ENCODE measurements at regions not wholly inside any gene's neighbourhood (a gene's known extent, or its start where the extent isn't known, plus 50 kb on each side); places are given as distances from the start of the nearest gene placed in this dataset.

DNA sequence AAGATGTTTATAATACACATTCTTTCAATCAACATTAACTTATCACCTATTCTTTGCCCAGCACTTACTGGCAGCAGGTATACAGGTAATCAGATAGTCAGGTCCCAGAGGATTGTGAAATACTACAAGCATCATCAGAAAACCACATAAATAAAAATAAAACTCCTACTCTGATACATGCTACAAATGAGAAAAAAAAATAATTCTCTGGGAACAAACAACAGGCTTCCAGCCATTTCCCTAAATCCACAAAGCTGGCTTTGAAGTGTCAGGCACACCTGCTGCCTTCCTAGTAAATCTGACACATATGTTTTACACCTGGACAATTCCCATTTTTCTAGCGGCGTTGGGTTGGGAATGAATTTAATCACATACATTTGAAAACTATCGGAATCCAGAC, 384.5 kb upstream of the CDH4 start:
- no peaks in the 10 kb centered on the region for H3K36me3 ChIP-seq
- TF ChIP-seq CTCF (IDR thresholded peaks at IDR 0.05) = no peak
- no peak overlapping the region for H3K27ac ChIP-seq
- no peaks in the 10 kb centered on the region for H3K4me1 ChIP-seq (ENCODE audit: control insufficient read depth in 1 of 2, insufficient read depth in 1 of 2, low read depth in 1 of 2, low read length in 1 of 2)
- H3K27me3 ChIP-seq = no peaks in the 10 kb centered on the region
- no peak overlapping the region for H3K4me3 ChIP-seq (ENCODE audit: low read depth in 1 of 2, low read length in 1 of 2)
- H3K9me3 ChIP-seq = no peaks in the 10 kb centered on the region

DNA sequence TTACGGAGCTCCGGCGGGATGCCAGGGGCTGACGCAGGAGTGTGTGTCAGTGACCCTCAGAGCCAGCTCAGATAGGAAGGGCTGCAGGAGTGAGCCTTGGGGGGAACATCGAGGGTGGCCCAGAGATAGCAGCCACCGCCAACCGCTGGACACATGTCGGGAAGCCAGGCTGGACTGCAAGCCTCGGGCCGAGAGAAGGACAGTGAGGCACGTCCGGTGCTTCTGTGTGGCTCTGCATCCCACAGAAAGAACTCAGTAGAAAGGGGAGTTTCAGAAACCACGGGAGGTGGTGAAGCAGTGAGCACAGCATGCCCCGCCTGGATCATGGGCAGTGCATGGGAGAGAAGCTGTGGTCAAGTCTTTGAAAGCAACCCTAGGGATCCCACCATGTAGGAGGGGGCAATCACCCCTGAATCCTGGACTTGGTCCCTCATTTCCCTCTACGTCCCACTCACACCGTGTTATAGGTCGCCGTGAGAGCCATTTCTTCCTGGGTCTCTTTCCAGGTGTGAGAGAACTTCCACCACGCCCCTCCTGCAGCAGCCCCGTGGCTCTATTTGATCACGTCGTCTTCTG, 383.7 kb upstream of the CDH4 start:
- no peaks in the 10 kb centered on the region for H3K36me3 ChIP-seq
- H3K4me3 ChIP-seq (ENCODE audit: low read depth in 1 of 2, low read length in 1 of 2) = no peak overlapping the region
- no peaks in the 10 kb centered on the region for H3K27me3 ChIP-seq
- H3K9me3 ChIP-seq = no peaks in the 10 kb centered on the region
- no peaks in the 10 kb centered on the region for H3K4me1 ChIP-seq (ENCODE audit: control insufficient read depth in 1 of 2, insufficient read depth in 1 of 2, low read depth in 1 of 2, low read length in 1 of 2)
- H3K27ac ChIP-seq = no peak overlapping the region
- TF ChIP-seq CTCF (IDR thresholded peaks at IDR 0.05) = no peak

DNA sequence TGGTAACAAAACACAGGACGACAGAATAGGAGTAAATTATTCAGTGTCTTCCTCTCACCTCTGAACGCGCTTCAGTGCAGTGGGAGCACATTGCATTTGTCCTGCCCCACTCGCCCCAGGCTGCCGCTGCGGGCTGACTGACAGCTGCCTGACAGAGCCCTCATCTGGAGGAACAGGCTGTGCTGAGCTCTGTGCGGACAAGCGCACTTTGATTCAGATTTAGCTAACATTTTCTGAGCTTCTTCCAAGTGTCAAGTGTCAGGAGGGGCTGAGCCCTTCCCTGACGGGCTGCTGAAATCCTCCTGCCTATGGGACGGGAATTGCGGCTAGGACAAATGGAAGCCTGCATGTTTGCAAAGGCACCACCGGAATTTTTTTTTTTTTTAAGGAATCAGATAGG, 383.0 kb upstream of the CDH4 start:
- no peaks in the 10 kb centered on the region for H3K9me3 ChIP-seq
- no peaks in the 10 kb centered on the region for H3K27me3 ChIP-seq
- no peak overlapping the region for H3K27ac ChIP-seq
- TF ChIP-seq CTCF (IDR thresholded peaks at IDR 0.05) = no peak
- no peaks in the 10 kb centered on the region for H3K36me3 ChIP-seq
- H3K4me1 ChIP-seq (ENCODE audit: control insufficient read depth in 1 of 2, insufficient read depth in 1 of 2, low read depth in 1 of 2, low read length in 1 of 2) = no peaks in the 10 kb centered on the region
- no peak overlapping the region for H3K4me3 ChIP-seq (ENCODE audit: low read depth in 1 of 2, low read length in 1 of 2)

GRCh38 chr20:60869625-60870024, 382.4 kb upstream of the CDH4 start:
- no peaks in the 10 kb centered on the region for H3K4me1 ChIP-seq (ENCODE audit: control insufficient read depth in 1 of 2, insufficient read depth in 1 of 2, low read depth in 1 of 2, low read length in 1 of 2)
- no peaks in the 10 kb centered on the region for H3K36me3 ChIP-seq
- TF ChIP-seq CTCF (IDR thresholded peaks at IDR 0.05) = no peak
- no peaks in the 10 kb centered on the region for H3K9me3 ChIP-seq
- no peak overlapping the region for H3K27ac ChIP-seq
- H3K4me3 ChIP-seq (ENCODE audit: low read depth in 1 of 2, low read length in 1 of 2) = no peak overlapping the region
- no peaks in the 10 kb centered on the region for H3K27me3 ChIP-seq

- Histone ChIP-seq H3K9me3 (no peaks in the 10 kb centered on the region), H3K4me3 (ENCODE audit: low read depth in 1 of 2, low read length in 1 of 2) (no peak overlapping the region), H3K27me3 (no peaks in the 10 kb centered on the region), H3K27ac (no peak overlapping the region), H3K36me3 (no peaks in the 10 kb centered on the region), H3K4me1 (ENCODE audit: control insufficient read depth in 1 of 2, insufficient read depth in 1 of 2, low read depth in 1 of 2, low read length in 1 of 2) (no peaks in the 10 kb centered on the region)
- no peak for TF ChIP-seq CTCF (IDR thresholded peaks at IDR 0.05)
Measured at GRCh38 chr20:60870040-60870439, 382.0 kb upstream of the CDH4 start.

- H3K4me3 ChIP-seq (ENCODE audit: low read depth in 1 of 2, low read length in 1 of 2) = no peak overlapping the region
- TF ChIP-seq CTCF (IDR thresholded peaks at IDR 0.05) = no peak
- H3K27me3 ChIP-seq = no peaks in the 10 kb centered on the region
- no peak overlapping the region for H3K27ac ChIP-seq
- H3K36me3 ChIP-seq = no peaks in the 10 kb centered on the region
- H3K4me1 ChIP-seq (ENCODE audit: control insufficient read depth in 1 of 2, insufficient read depth in 1 of 2, low read depth in 1 of 2, low read length in 1 of 2) = no peaks in the 10 kb centered on the region
- no peaks in the 10 kb centered on the region for H3K9me3 ChIP-seq
Measured at GRCh38 chr20:60872224-60872623, 379.8 kb upstream of the CDH4 start.
